ENCODE measurements at regions not wholly inside any gene's neighbourhood (a gene's known extent, or its start where the extent isn't known, plus 50 kb on each side); places are given as distances from the start of the nearest gene placed in this dataset.

GRCh38 chr2:228876276-228876675, 394.8 kb downstream of the PID1 start:
- WGBS (ENCODE audit: insufficient coverage, low coverage, low lambda C conversion rate, missing lambda C conversion rate): 56% methylated on average over 2 of the region's 2 CpGs
- TF ChIP-seq CTCF (IDR thresholded peaks at IDR 0.05): no peak
- TF ChIP-seq POLR2A (IDR thresholded peaks at IDR 0.05): no peak

GRCh38 chr2:228875152-228875900, 395.8 kb downstream of the PID1 start:
- Histone ChIP-seq H3K9me3 (no peaks in the 10 kb centered on the region), H3K4me3 (no peak overlapping the region), H3K27me3 (no peaks in the 10 kb centered on the region), H3K4me1 (no peaks in the 10 kb centered on the region), H3K36me3 (no peaks in the 10 kb centered on the region), H3K27ac (no peak overlapping the region)
- TF ChIP-seq CTCF (IDR thresholded peaks at IDR 0.05) (no peak), POLR2A (IDR thresholded peaks at IDR 0.05) (no peak)
- 68% methylated on average over 5 of the region's 5 CpGs for WGBS (ENCODE audit: insufficient coverage, low coverage, low lambda C conversion rate, missing lambda C conversion rate)
- ATAC-seq (no peak), DNase-seq (no peak)
- intact Hi-C loops (cut with DNase I): no loop called here

More at GRCh38 chr2:228876276-228876675, 394.8 kb downstream of the PID1 start:
- H3K9me3 ChIP-seq: no peaks in the 10 kb centered on the region
- intact Hi-C loops (cut with DNase I): no loop called here
- H3K27ac ChIP-seq: no peak overlapping the region
- H3K27me3 ChIP-seq: no peaks in the 10 kb centered on the region
- DNase-seq: no peak
- H3K4me3 ChIP-seq: no peak overlapping the region
- H3K36me3 ChIP-seq: no peaks in the 10 kb centered on the region
- H3K4me1 ChIP-seq: no peaks in the 10 kb centered on the region
- ATAC-seq: no peak

- no peaks in the 10 kb centered on the region for H3K36me3 ChIP-seq
- no peak overlapping the region for H3K4me3 ChIP-seq
- H3K9me3 ChIP-seq: no peaks in the 10 kb centered on the region
- WGBS (ENCODE audit: insufficient coverage, low coverage, low lambda C conversion rate, missing lambda C conversion rate): 51% methylated on average over 4 of the region's 4 CpGs
- H3K27me3 ChIP-seq: no peaks in the 10 kb centered on the region
- no peaks in the 10 kb centered on the region for H3K4me1 ChIP-seq
- intact Hi-C loops (cut with DNase I): no loop called here
- DNase-seq (no peak), ATAC-seq (no peak)
- TF ChIP-seq CTCF (IDR thresholded peaks at IDR 0.05) (no peak), POLR2A (IDR thresholded peaks at IDR 0.05) (no peak)
- no peak overlapping the region for H3K27ac ChIP-seq
Observed at GRCh38 chr2:228871012-228871411, 400.1 kb downstream of the PID1 start.

- ATAC-seq (peak; percentile 71 to 85 (median 76)), DNase-seq (no peak)
- Histone ChIP-seq H3K4me3 (no peak overlapping the region), H3K9me3 (no peaks in the 10 kb centered on the region), H3K36me3 (no peaks in the 10 kb centered on the region), H3K27ac (no peak overlapping the region), H3K4me1 (no peaks in the 10 kb centered on the region), H3K27me3 (no peaks in the 10 kb centered on the region)
- intact Hi-C loops (cut with DNase I): no loop called here
- TF ChIP-seq POLR2A (IDR thresholded peaks at IDR 0.05) (no peak), CTCF (IDR thresholded peaks at IDR 0.05) (no peak)
Observed at GRCh38 chr2:228869636-228870264, 401.3 kb downstream of the PID1 start.

All from right lobe of liver (tissue), 6 donors.